ENCODE measurements at regions not wholly inside any gene's neighbourhood (a gene's known extent, or its start where the extent isn't known, plus 50 kb on each side); places are given as distances from the start of the nearest gene placed in this dataset.

DNA sequence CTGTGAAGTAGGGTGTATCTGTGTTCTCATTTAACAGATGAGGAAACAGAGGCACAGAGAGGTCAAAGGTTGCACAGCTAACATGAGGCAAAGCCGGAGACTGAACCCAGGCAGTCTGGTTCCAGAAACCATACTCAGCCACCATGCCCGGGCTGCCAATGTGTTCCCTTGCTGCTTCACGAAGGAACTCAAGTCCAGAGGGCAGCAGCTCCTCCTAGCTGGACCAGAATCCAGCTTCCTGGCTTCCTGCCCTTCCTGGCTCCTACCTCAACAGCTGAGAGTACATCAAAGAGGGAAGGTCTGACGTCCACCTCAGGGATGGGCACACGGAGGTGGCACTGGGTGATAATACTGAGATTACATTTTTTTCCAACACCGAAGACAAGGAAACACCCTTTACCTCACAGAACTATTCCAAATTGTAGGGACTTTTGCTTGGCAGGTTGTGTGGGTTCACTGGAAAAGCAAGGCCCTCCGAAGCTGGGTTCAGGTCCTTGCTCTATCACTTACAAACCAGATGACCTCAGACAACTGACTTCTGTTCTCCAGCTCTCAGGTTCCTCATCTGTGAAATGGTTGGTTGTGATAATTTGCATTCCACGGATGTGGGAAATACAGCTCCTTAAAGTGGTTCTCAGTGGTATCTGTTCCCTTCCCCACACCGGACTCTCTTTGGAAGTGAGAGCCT is 154.1 kb upstream of the ZMIZ1 start:
- TF ChIP-seq, protein P1, sequence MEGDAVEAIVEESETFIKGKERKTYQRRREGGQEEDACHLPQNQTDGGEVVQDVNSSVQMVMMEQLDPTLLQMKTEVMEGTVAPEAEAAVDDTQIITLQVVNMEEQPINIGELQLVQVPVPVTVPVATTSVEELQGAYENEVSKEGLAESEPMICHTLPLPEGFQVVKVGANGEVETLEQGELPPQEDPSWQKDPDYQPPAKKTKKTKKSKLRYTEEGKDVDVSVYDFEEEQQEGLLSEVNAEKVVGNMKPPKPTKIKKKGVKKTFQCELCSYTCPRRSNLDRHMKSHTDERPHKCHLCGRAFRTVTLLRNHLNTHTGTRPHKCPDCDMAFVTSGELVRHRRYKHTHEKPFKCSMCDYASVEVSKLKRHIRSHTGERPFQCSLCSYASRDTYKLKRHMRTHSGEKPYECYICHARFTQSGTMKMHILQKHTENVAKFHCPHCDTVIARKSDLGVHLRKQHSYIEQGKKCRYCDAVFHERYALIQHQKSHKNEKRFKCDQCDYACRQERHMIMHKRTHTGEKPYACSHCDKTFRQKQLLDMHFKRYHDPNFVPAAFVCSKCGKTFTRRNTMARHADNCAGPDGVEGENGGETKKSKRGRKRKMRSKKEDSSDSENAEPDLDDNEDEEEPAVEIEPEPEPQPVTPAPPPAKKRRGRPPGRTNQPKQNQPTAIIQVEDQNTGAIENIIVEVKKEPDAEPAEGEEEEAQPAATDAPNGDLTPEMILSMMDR (IDR thresholded peaks at IDR 0.05) = no peak
- Histone ChIP-seq H3K9me3 (no peaks in the 10 kb centered on the region), H3K4me1 (ENCODE audit: control insufficient read depth in 1 of 2, low read depth in 2 of 2) (no peaks in the 10 kb centered on the region), H3K36me3 (no peaks in the 10 kb centered on the region), H3K4me3 (no peak overlapping the region), H3K27ac (no peak overlapping the region), H3K27me3 (replicated peaks; ENCODE audit: insufficient read depth) (no peaks in the 10 kb centered on the region)
- no peak for ATAC-seq (ENCODE audit: insufficient number of reproducible peaks, low FRiP score, low read depth)
- DNase-seq (ENCODE audit: low spot score) = no peak

DNA sequence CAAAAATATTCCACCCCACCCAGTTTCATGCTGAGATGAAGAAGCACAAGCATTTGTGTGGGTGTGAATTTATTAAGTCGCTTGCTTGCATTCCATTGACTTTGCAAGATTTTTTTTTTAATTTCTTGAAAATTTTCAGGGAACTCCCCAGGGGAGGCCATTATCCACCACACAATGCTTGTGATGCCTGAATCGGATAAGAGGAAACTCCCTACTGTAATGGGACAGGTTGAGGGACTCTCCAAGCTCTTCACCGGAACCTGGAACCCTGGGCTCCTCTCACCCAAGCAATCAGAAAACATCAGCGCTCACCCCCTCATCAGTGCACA is 153.6 kb upstream of the ZMIZ1 start:
- H3K4me1 ChIP-seq (ENCODE audit: control insufficient read depth in 1 of 2, low read depth in 2 of 2) = no peaks in the 10 kb centered on the region
- DNase-seq (ENCODE audit: low spot score) (no peak), ATAC-seq (ENCODE audit: insufficient number of reproducible peaks, low FRiP score, low read depth) (no peak)
- TF ChIP-seq, protein P1 (IDR thresholded peaks at IDR 0.05) = no peak
- no peaks in the 10 kb centered on the region for H3K27me3 ChIP-seq (replicated peaks; ENCODE audit: insufficient read depth)
- no peak overlapping the region for H3K4me3 ChIP-seq
- no peaks in the 10 kb centered on the region for H3K36me3 ChIP-seq
- H3K9me3 ChIP-seq = no peaks in the 10 kb centered on the region
- no peak overlapping the region for H3K27ac ChIP-seq

DNA sequence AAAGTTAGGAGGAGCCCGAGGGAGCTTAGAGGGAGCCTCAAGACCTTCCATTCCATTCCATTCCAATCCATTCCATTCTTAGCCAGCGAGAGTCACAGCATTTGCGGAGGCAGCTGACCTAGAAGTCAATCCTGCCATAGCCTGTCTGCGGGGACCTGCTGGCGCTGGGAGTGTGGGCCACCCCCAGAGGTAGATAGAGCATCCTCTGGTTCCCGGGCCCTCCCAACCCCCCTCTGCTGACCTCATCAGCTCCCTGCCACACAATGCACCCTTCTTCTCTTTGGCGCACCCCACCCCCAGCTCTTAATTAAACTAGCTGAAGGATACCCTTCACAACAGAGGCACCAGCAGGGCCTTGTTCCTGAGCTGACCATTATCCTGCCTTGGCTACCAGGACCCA is 152.5 kb upstream of the ZMIZ1 start:
- no peak for DNase-seq (ENCODE audit: low spot score)
- no peak overlapping the region for H3K27ac ChIP-seq
- H3K9me3 ChIP-seq = no peaks in the 10 kb centered on the region
- no peak overlapping the region for H3K4me3 ChIP-seq
- no peaks in the 10 kb centered on the region for H3K27me3 ChIP-seq (replicated peaks; ENCODE audit: insufficient read depth)
- no peaks in the 10 kb centered on the region for H3K4me1 ChIP-seq (ENCODE audit: control insufficient read depth in 1 of 2, low read depth in 2 of 2)
- H3K36me3 ChIP-seq = no peaks in the 10 kb centered on the region
- no peak for ATAC-seq (ENCODE audit: insufficient number of reproducible peaks, low FRiP score, low read depth)
- TF ChIP-seq, protein P1 (IDR thresholded peaks at IDR 0.05) = no peak

DNA sequence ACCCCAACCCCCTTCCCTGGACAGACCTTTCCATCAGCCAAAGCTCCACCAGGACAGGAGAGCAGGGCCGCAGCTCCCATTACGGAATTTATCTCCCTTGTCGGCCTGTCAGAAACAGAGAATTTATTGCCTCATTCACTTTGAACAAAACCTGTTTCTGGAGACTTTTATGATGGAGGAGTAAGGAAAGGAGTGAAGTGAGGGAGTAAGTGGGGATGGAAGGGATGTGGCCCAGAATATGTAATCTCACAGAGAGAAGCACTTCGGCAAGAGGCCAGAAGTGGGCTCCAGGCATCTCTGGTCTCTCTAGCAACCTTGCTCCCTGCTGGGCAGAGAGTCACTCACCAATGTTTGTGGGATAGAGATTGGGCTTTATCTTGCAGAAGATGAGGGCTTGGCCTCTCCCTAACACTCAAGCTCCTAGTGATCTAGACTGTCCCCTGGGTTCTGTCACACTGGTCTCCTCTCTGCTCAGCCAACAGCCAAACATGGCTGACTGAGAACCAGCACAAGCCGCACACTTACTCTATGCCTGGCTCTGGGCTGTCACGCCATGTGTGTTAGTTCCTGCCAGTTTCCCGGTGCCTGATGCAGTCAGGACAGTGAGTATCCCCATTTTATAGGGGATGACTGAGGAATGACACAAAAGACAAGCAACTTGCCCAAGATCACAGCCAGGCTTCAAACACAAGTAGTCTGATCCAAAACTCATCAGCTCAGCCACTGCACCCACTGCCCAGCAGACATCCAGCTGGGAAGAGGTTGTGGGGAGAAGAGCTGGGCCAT is 149.4 kb upstream of the ZMIZ1 start:
- Histone ChIP-seq H3K27me3 (replicated peaks; ENCODE audit: insufficient read depth) (no peaks in the 10 kb centered on the region), H3K27ac (no peak overlapping the region), H3K9me3 (no peaks in the 10 kb centered on the region), H3K36me3 (no peaks in the 10 kb centered on the region), H3K4me1 (ENCODE audit: control insufficient read depth in 1 of 2, low read depth in 2 of 2) (no peaks in the 10 kb centered on the region), H3K4me3 (no peak overlapping the region)
- no peak for DNase-seq (ENCODE audit: low spot score)
- no peak for ATAC-seq (ENCODE audit: insufficient number of reproducible peaks, low FRiP score, low read depth)
- TF ChIP-seq, protein P1 (IDR thresholded peaks at IDR 0.05) = no peak

DNA sequence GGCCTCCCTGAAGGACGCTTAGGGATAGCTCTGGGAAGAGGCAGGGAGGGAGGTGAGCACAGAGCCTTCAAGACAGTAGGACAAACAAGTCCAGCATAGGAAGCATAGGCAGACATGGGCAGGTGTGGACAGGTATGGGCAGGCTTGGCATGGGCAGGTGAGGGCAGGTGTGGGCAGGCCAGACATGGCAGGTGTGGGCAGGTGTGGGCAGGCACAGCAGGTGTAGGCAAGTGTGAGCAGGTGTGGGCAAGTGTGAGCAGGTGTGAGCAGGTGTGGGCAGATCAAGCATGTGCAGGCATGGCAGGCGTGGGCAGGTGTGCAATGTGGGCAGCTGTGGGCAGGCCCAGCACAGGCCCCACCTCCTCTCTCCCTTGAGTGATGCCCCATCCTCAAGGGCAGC is 148.8 kb upstream of the ZMIZ1 start:
- no peak overlapping the region for H3K4me3 ChIP-seq
- H3K9me3 ChIP-seq = no peaks in the 10 kb centered on the region
- H3K4me1 ChIP-seq (ENCODE audit: control insufficient read depth in 1 of 2, low read depth in 2 of 2) = no peaks in the 10 kb centered on the region
- H3K27me3 ChIP-seq (replicated peaks; ENCODE audit: insufficient read depth) = no peaks in the 10 kb centered on the region
- no peaks in the 10 kb centered on the region for H3K36me3 ChIP-seq
- ATAC-seq (ENCODE audit: insufficient number of reproducible peaks, low FRiP score, low read depth) = no peak
- no peak overlapping the region for H3K27ac ChIP-seq
- no peak for DNase-seq (ENCODE audit: low spot score)
- TF ChIP-seq, protein P1 (IDR thresholded peaks at IDR 0.05) = no peak

Measured in thoracic aorta (tissue), 2 donors.